CD14-positive monocyte (primary cell): ENCODE measurements at regions not wholly inside any gene's neighbourhood (a gene's known extent, or its start where the extent isn't known, plus 50 kb on each side); places are given as distances from the start of the nearest gene placed in this dataset.

Experiments
- DNase-seq, 3 donors: peaks; one replicate each; pipeline ENCODE4 v3.0.0-alpha.2; 2011 to 2022
- H2AFZ ChIP-seq: 2 replicates; pipeline ENCODE4 v1.6.0; 2012; ENCODE audit warnings: mild to moderate bottlenecking, low read depth, low read length, inconsistent platforms; ENCODE audit not compliant: insufficient read depth, poor library complexity, severe bottlenecking
- H3K27ac ChIP-seq, 2 donors: 1 replicate in 1 of 2; 2 replicates in 1 of 2; pipeline ENCODE4 v1.5.1; 2012 to 2013; ENCODE audit warnings: low read length in 2 of 2, control low read depth in 1 of 2, inconsistent platforms in 1 of 2, low read depth in 1 of 2, mild to moderate bottlenecking in 1 of 2
- H3K27me3 ChIP-seq, 2 donors: one replicate each; pipeline versions ENCODE4 v1.6.0 to v1.6.1; 2011 to 2013; ENCODE audit warnings: low read length in 2 of 2; ENCODE audit not compliant: control insufficient read depth in 2 of 2, insufficient read depth in 2 of 2
- H3K36me3 ChIP-seq, 2 donors: replicated peaks in 1 of 2; 1 replicate in 1 of 2; 2 replicates in 1 of 2; pipeline versions ENCODE4 v1.5.1 to v1.6.1; 2012 to 2013; ENCODE audit warnings: low read length in 2 of 2, control low read depth in 1 of 2, inconsistent platforms in 1 of 2, mild to moderate bottlenecking in 1 of 2; ENCODE audit not compliant: insufficient read depth in 2 of 2, control insufficient read depth in 1 of 2
- H3K4me1 ChIP-seq, 2 donors: 1 replicate in 1 of 2; 2 replicates in 1 of 2; pipeline versions ENCODE4 v1.5.1 to v1.6.1; 2012 to 2013; ENCODE audit warnings: low read length in 2 of 2, control low read depth in 1 of 2, inconsistent platforms in 1 of 2, mild to moderate bottlenecking in 1 of 2, moderate library complexity in 1 of 2; ENCODE audit not compliant: insufficient read depth in 2 of 2, control insufficient read depth in 1 of 2
- H3K4me2 ChIP-seq: replicated peaks from 2 replicates; pipeline ENCODE3; 2012; ENCODE audit warnings: low read length, moderate library complexity, mild to moderate bottlenecking; ENCODE audit not compliant: poor library complexity, severe bottlenecking; ENCODE audit errors: extremely low read depth
- H3K4me3 ChIP-seq, 3 experiments: fragments of 200-600 bp in 1 of 3; sonication (generic) in 1 of 3; replicated peaks in 1 of 3; 1 replicate in 2 of 3; 2 replicates in 1 of 3; pipeline ENCODE4 v1.5.1; 2011 to 2013; ENCODE audit warnings: low read length in 3 of 3, mild to moderate bottlenecking in 3 of 3, control low read depth in 2 of 3, low read depth in 2 of 3, inconsistent platforms in 1 of 3, moderate library complexity in 1 of 3
- H3K79me2 ChIP-seq: 2 replicates; pipeline ENCODE4 v1.6.0; 2012; ENCODE audit warnings: mild to moderate bottlenecking, control low read depth, inconsistent platforms, low read length, moderate library complexity; ENCODE audit not compliant: insufficient read depth
- H3K9ac ChIP-seq: 2 replicates; pipeline ENCODE4 v1.6.0; 2017; ENCODE audit warnings: low read length, mild to moderate bottlenecking; ENCODE audit not compliant: insufficient read depth, poor library complexity, severe bottlenecking
- H3K9me3 ChIP-seq, 2 donors: replicated peaks in 1 of 2; 1 replicate in 1 of 2; 2 replicates in 1 of 2; pipeline versions ENCODE4 v1.5.1 to v1.6.1; 2012 to 2013; ENCODE audit warnings: low read length in 2 of 2, control low read depth in 1 of 2; ENCODE audit not compliant: control insufficient read depth in 1 of 2, insufficient read depth in 1 of 2
- H4K20me1 ChIP-seq: 2 replicates; pipeline ENCODE4 v1.6.0; 2012; ENCODE audit warnings: mild to moderate bottlenecking, low read length, control low read depth, moderate library complexity; ENCODE audit not compliant: insufficient read depth
- H3K27ac Mint-ChIP-seq, 7 donors: one replicate each; pipeline ENCODE4 v1.8.0; 2020; ENCODE audit warnings: mild to moderate bottlenecking in 7 of 7, mixed read lengths in 7 of 7, moderate library complexity in 6 of 7, inconsistent platforms in 2 of 7
- H3K27me3 Mint-ChIP-seq, 3 donors: one replicate each; pipeline ENCODE4 v1.8.0; 2021 to 2022; ENCODE audit warnings: low read depth in 3 of 3, mild to moderate bottlenecking in 3 of 3, mixed read lengths in 3 of 3, moderate library complexity in 3 of 3, inconsistent platforms in 1 of 3
- H3K36me3 Mint-ChIP-seq, 2 donors: one replicate each; pipeline ENCODE4 v1.8.0; 2020; ENCODE audit warnings: mixed read lengths in 2 of 2, inconsistent platforms in 1 of 2, mild to moderate bottlenecking in 1 of 2
- H3K4me1 Mint-ChIP-seq: one replicate; pipeline ENCODE4 v1.8.0; 2020; ENCODE audit warnings: mild to moderate bottlenecking, mixed read lengths
- H3K4me3 Mint-ChIP-seq, 2 donors: one replicate each; pipeline ENCODE4 v1.8.0; 2020; ENCODE audit warnings: mild to moderate bottlenecking in 2 of 2, mixed read lengths in 2 of 2, moderate library complexity in 1 of 2
- H3K9me3 Mint-ChIP-seq, 7 donors: one replicate each; pipeline ENCODE4 v1.8.0; 2020 to 2022; ENCODE audit warnings: mixed read lengths in 7 of 7, mild to moderate bottlenecking in 6 of 7, moderate library complexity in 6 of 7, inconsistent platforms in 2 of 7
- WGBS: methylation state at CpG from one replicate; pipeline ENCODE4 v1.1.5; 2013; ENCODE audit warnings: missing lambda C conversion rate; ENCODE audit not compliant: insufficient coverage; 5-methylcytosine and 5-hydroxymethylcytosine counted together
- intact Hi-C, 2 donors: fragments of 100-400 bp; cut with micrococcal nuclease; formaldehyde crosslinking; loops; one replicate each; pipeline versions ENCODE4 v1.15.0 to v1.15.1; 2023
- TF ChIP-seq, protein P1 (sequence below): fragments of 200-600 bp; IDR thresholded peaks from one replicate; pipeline ENCODE4 v1.8.0; 2022; ENCODE audit warnings: antibody characterized with exemption, mild to moderate bottlenecking

DNA sequence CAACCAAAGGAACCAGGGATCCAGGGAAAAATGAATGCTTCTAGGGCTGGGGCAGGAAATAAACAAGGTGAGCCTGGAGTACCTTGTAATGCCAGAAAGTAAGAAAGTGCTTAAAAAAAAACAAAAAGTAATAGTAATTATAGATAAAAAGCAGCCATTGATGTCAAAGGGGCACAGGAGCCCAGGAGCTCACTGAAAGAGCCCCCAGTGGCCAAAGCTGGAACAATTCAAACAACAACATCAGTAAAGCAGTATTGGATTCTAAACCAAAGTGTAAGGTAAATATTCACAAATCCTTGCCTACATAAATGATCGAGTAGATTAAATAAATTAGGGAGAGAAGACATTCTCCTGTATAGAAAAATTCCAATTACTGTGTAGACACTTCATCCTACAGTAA is 114.3 kb upstream of the ARL4C start:
- DNase-seq = no peak
- Histone ChIP-seq H3K4me3 (no peak overlapping the region), H3K4me1 (no peaks in the 10 kb centered on the region), H4K20me1 (no peaks in the 10 kb centered on the region), H2AFZ (no peak overlapping the region), H3K36me3 (no peaks in the 10 kb centered on the region), H3K27me3 (no peaks in the 10 kb centered on the region), H3K27ac (no peak overlapping the region), H3K9me3 (peaks cover 0 to 13% of the 10 kb centered on the region in 2 donors), H3K9ac (no peak overlapping the region), H3K4me2 (no peak overlapping the region), H3K79me2 (no peaks in the 10 kb centered on the region)
- no CpG with 5 or more reads among the region's 1 CpG for WGBS
- intact Hi-C loops = no loop called here
- no peaks in the 10 kb centered on the region for H3K27me3 Mint-ChIP-seq
- H3K27ac Mint-ChIP-seq = no peak overlapping the region
- H3K9me3 Mint-ChIP-seq = peaks cover 0 to 15% (median 8%) of the 10 kb centered on the region in 7 donors
- no peak overlapping the region for H3K4me3 Mint-ChIP-seq
- no peaks in the 10 kb centered on the region for H3K36me3 Mint-ChIP-seq
- no peaks in the 10 kb centered on the region for H3K4me1 Mint-ChIP-seq
- TF ChIP-seq, protein P1, sequence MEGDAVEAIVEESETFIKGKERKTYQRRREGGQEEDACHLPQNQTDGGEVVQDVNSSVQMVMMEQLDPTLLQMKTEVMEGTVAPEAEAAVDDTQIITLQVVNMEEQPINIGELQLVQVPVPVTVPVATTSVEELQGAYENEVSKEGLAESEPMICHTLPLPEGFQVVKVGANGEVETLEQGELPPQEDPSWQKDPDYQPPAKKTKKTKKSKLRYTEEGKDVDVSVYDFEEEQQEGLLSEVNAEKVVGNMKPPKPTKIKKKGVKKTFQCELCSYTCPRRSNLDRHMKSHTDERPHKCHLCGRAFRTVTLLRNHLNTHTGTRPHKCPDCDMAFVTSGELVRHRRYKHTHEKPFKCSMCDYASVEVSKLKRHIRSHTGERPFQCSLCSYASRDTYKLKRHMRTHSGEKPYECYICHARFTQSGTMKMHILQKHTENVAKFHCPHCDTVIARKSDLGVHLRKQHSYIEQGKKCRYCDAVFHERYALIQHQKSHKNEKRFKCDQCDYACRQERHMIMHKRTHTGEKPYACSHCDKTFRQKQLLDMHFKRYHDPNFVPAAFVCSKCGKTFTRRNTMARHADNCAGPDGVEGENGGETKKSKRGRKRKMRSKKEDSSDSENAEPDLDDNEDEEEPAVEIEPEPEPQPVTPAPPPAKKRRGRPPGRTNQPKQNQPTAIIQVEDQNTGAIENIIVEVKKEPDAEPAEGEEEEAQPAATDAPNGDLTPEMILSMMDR = no peak

GRCh38 chr2:234608946-234609345 is 112.1 kb upstream of the ARL4C start:
- Histone ChIP-seq H3K9me3 (peaks cover 0 to 13% of the 10 kb centered on the region in 2 donors), H3K79me2 (no peaks in the 10 kb centered on the region), H2AFZ (no peak overlapping the region), H3K4me2 (no peak overlapping the region), H4K20me1 (no peaks in the 10 kb centered on the region), H3K27ac (no peak overlapping the region), H3K4me1 (no peaks in the 10 kb centered on the region), H3K9ac (no peak overlapping the region), H3K36me3 (no peaks in the 10 kb centered on the region), H3K27me3 (no peaks in the 10 kb centered on the region), H3K4me3 (no peak overlapping the region)
- WGBS = 100% methylated on average over 3 of the region's 4 CpGs
- Mint-ChIP-seq H3K36me3 (no peaks in the 10 kb centered on the region), H3K27ac (no peak overlapping the region), H3K27me3 (peaks cover 0 to 2% (median 0%) of the 10 kb centered on the region in 3 donors), H3K4me3 (no peak overlapping the region), H3K4me1 (no peaks in the 10 kb centered on the region), H3K9me3 (peaks cover 2 to 10% (median 6%) of the 10 kb centered on the region in 7 donors)
- DNase-seq = no peak
- TF ChIP-seq, protein P1 = no peak
- intact Hi-C loops = no loop called here
